ENCODE measurements at regions not wholly inside any gene's neighbourhood (a gene's known extent, or its start where the extent isn't known, plus 50 kb on each side); places are given as distances from the start of the nearest gene placed in this dataset.

- TF ChIP-seq EZH2 (IDR thresholded peaks at IDR 0.05; ENCODE audit: insufficient read depth, poor library complexity, severe bottlenecking): no peak
- TF ChIP-seq EZH2phosphoT487 (IDR thresholded peaks at IDR 0.05; ENCODE audit: insufficient read depth, low read depth): no peak
Observed at GRCh38 chr6:20274137-20274536, 61.9 kb upstream of the MBOAT1 start.
